LNCAP (cell line): ENCODE measurements at regions not wholly inside any gene's neighbourhood (a gene's known extent, or its start where the extent isn't known, plus 50 kb on each side); places are given as distances from the start of the nearest gene placed in this dataset.

ENCODE experiments used
- CTCF ChIP-seq: fragments of 450-650 bp; IDR thresholded peaks from 2 replicates; pipeline ENCODE4 v1.5.1; 2017; ENCODE audit warnings: mild to moderate bottlenecking

DNA sequence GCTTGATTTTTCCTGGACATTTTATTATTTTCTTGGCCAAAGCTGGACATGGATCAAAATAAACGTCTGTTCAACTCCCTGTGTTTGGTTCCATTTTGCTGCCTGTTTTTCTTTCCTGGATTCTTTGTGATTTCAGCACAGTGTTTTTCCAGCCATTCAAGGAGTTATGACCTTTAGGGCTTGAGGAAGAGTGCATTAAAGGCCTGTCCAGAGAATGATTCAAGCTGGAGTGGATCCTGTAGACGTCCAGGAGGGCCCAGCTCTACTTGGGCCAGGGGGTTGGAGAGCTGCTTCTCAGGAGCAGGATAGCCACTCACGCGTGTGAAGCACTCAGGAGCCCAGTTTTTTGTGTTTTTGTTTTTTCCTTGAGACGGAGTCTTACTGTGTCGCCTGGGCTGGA lies 56.5 kb upstream of the IER3 start:
- no peak for TF ChIP-seq CTCF

DNA sequence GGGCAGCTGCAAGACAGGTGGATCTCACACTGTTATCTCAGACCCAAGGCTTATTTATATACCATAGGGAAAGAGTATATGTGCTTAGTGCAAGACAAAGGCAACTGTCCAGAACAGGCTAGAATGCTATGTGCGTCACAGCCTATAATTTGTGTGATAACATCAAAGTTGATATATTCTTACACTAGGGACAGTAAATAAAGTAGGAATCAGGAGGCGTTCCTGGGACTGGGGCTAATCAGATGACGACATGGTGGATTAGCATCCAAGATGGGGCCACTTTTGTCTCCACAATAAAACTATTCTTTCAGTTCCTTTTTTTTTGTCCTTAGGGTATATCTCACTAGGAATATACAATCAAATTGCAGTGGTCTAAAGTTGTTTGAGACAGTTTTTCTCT lies 54.9 kb upstream of the IER3 start:
- no peak for TF ChIP-seq CTCF

GRCh38 chr6:30798494-30798893 lies 54.1 kb upstream of the IER3 start:
- TF ChIP-seq CTCF, result no peak

GRCh38 chr6:30795549-30796293 lies 51.4 kb upstream of the IER3 start:
- no peak for TF ChIP-seq CTCF
